ENCODE measurements at regions not wholly inside any gene's neighbourhood (a gene's known extent, or its start where the extent isn't known, plus 50 kb on each side); places are given as distances from the start of the nearest gene placed in this dataset.

DNA sequence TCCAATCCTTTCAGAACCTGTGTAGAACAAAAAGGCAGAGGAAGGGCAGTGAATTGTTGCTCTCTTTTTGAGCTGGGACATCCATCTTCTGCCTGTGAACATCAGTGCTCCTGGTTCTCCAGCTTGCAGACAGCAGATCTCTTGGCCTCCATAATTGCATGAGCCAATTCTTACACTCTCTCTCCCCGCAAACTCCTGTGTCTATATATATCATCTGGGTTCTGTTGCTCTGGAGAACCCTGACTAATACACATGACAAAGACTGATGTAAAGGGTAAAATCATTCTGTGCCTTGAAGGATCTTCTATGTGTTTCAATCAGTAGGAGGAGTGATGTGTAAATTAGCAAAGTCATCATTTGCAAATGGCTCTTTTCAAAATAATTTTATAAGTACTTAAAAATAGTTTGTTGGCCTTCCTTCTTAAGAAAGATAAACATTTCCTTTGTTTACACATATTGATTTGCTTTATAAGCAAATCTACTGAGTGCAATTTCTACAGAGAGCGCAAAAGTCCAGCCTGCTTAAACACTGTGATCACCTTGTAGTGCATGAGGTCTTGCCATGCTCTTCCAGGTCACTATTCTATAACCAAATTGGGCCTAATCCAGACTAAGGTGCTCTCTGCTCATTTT lies 154.9 kb upstream of the ANKRD28 start:
- no peak for DNase-seq (ENCODE audit: low read depth)

DNA sequence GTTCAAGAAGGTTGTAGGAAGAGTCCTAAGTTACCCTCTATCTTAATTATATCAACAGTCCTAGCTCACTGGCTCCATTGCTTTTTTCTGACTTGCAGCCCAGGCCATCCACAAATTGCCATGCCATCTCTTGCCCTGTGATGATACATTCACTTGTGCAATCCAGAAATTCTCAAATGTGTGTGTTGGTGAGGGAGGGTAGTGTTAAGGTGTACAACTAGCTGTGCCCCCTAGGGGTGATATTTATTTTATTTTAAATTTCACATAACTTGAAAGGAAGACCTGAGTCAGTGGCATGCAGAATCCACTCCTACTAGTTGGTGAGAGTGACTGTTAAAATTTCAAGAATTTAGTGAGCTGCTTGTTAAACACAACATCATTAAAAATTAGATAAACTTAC lies 156.1 kb upstream of the ANKRD28 start:
- no peak for DNase-seq (ENCODE audit: low read depth)

GRCh38 chr3:15955968-15956367 lies 158.2 kb upstream of the ANKRD28 start:
- DNase-seq (ENCODE audit: low read depth), result no peak

DNA sequence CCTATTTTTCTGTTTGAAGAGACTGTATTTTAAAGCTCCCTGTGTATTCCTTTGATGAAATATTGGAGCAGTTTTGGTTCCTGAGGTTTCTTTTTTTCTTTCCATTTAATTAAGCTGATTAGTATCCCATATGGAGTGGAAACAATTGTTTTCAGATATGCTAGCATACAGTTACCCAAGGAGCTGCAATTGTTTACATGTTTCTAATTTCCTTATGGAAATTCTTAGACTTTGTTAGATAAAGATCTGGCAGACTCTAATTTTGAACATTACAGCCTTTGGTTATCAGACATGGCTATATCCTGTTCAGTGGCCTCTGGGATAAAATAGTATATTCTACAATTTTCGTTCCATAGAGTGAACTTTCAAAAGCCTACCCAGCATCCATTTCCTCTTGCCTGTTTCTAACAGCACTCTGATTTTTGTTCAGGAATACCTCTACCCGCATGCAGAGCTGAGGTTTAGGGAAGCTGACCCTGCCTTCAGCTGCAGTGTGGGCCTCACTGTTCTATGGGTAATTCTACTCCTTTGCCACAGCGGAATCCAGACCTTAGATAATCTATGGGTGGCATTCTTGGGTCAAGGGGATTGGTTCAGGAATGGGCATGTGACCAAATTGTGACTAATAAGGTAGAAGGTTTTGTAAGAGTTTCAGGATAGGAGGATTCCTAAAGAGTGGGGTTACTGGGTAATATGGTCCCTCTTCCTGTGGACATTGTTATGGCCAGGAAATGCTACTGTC lies 161.1 kb upstream of the ANKRD28 start:
- no peak for DNase-seq (ENCODE audit: low read depth)

DNA sequence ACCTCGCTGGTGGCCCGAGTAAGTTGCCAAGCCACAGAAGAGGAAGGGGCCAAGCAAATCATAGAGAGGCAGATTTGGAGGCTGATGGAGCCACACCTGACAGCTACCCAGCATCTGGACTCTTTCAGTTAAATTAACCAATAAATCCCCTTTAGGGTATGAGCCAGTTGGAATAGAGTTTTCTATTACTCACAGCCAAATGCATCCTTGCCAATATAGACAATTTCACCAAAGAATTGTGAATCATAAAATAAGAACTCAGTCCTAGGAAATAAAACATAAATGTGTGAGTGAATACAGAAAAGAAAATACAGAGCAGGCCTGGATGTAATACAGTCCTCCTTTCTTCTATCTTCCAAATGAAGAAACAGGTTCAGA lies 161.6 kb upstream of the ANKRD28 start:
- DNase-seq (ENCODE audit: low read depth), result no peak

GRCh38 chr3:15964605-15965442 lies 167.0 kb upstream of the ANKRD28 start:
- DNase-seq (ENCODE audit: low read depth), result no peak

GRCh38 chr3:15967577-15967976 lies 169.8 kb upstream of the ANKRD28 start:
- DNase-seq (ENCODE audit: low read depth), result no peak

- no peak for DNase-seq (ENCODE audit: low read depth)
Observed at GRCh38 chr3:15969874-15970640, 172.3 kb upstream of the ANKRD28 start.

- DNase-seq (ENCODE audit: low read depth), result no peak
Observed at GRCh38 chr3:15973414-15973813, 175.6 kb upstream of the ANKRD28 start.

GRCh38 chr3:15973940-15974339 lies 176.2 kb upstream of the ANKRD28 start:
- no peak for DNase-seq (ENCODE audit: low read depth)

DNA sequence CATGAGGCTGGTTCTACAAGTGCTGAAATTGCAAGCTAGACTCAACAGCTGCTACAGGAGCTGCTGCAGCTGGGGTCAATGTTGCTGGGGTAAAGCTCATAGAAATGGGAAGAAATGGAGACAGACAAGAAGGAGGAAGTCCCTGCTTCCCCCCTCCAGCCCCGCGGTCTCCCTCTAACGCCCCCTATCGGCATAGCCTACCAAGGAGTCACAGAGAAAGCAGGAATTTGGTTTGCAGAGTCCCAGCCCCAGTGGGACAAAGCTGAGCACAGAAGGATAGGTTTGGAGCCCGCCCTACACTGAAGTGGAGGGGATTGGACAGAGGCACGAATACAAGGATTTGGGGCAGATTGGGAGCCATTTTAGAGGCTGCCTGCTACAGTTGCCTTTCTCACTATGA lies 176.9 kb upstream of the ANKRD28 start:
- DNase-seq (ENCODE audit: low read depth), result no peak

DNA sequence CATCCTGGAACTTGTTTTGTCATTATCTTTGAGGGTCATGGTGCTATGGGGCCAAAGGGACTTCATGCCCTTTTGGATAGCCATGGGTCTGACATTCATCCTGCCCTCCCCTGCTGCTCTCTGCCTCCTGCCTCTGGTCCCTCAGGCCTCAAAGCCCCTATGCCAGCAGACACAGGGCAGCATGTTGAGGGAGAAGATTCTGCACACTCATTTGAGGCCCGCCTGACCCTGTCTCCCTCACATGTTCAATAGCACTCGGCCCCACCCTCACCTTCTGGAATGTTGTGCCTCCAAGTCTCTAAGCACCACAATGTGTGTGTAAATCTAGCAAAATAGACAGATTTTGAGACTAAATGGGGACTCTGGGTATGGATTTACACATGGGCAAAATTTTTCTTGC lies 178.7 kb upstream of the ANKRD28 start:
- DNase-seq (ENCODE audit: low read depth), result no peak

DNA sequence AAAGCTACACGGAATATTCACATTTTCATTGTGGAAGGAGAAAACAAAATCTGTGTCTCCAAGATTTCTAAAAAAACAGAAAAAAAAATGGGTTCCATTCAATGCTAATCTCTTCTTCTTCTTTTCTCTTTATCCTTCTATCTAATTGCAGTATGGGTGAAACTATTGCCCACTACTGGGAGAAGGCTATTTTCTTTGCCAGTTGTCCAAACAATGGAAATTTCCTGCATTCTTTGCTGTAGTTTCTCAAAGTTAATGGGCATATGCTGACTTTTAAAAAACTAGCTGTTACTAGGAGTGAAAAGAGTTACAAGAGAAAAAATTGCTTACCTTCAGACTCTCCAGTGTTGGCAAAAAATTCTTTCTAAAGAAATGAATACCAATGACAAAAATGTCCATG lies 179.3 kb upstream of the ANKRD28 start:
- no peak for DNase-seq (ENCODE audit: low read depth)

DNA sequence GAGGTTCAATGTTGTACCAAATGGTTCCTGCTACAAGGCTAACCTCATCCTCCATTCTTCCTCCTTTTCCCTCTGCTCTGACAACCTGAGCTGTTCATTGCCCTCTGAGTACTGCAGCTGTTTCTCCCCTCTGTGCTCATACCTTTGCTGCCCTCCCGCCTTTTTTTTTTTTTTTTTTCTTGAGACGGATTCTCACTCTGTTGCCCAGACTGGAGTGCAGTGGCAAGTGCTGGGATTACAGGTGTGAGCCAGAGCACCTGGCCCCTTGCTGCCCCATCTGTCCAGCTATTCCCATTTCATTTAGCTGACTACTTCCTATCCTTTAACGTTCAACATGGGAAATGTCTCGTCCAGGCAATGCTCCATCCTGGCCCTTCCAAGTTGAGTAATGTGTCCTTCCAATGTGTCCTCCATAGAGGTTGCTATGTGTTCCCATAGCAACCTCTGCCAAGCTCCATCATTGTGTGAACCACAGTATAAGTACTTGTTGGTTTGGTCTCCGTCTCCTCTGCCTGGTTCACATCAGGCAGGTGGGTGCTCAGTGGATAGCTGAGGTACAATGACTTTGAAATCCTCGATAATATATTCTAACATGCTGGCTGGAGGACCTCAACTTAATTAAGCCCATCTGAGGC lies 179.9 kb upstream of the ANKRD28 start:
- no peak for DNase-seq (ENCODE audit: low read depth)

GRCh38 chr3:15978801-15979200 lies 181.0 kb upstream of the ANKRD28 start:
- DNase-seq (ENCODE audit: low read depth), result no peak

GRCh38 chr3:15979495-15979894 lies 181.7 kb upstream of the ANKRD28 start:
- DNase-seq (ENCODE audit: low read depth), result no peak

GRCh38 chr3:15979900-15980299 lies 182.1 kb upstream of the ANKRD28 start:
- DNase-seq (ENCODE audit: low read depth), result no peak

DNA sequence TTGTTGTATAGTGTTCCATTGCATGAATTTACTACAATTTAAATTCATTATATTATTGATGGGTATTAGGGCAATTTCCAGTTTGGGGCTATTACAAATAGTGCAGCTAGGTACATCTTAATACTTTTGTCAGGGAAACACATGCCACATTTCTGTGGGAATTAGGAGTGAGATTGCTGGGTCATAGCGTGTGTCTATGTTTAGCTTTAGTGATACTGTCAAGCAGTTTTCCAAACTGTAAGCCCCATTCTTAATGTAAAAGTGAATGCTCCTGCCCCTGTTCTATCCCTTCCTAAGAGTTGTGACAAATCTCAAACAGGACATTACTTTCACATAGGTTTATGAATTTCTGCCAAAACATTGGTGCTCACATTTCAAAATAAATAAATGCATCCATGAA lies 184.5 kb upstream of the ANKRD28 start:
- DNase-seq (ENCODE audit: low read depth), result no peak

- DNase-seq (ENCODE audit: low read depth), result no peak
Observed at GRCh38 chr3:15982667-15983196, 185.0 kb upstream of the ANKRD28 start.

DNA sequence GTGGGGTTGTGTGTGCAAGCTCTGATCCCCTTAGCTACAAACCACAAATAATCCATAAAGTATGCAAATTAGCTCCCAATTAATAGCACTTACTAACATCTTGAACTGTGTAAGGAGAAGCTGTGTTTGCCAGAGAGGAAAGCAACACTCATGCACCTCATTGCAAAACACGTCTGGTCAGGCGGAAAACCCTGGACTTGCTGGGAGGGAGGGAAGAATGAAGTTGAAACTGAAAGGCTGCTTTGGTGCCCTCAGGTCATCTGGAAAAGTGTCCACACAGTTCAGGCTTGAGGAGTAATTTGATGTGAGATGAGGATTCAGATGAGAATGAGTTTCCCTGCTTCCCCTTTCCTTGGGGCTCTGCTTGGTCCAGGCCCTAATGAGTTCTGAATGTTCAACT lies 185.5 kb upstream of the ANKRD28 start:
- DNase-seq (ENCODE audit: low read depth), result no peak

DNA sequence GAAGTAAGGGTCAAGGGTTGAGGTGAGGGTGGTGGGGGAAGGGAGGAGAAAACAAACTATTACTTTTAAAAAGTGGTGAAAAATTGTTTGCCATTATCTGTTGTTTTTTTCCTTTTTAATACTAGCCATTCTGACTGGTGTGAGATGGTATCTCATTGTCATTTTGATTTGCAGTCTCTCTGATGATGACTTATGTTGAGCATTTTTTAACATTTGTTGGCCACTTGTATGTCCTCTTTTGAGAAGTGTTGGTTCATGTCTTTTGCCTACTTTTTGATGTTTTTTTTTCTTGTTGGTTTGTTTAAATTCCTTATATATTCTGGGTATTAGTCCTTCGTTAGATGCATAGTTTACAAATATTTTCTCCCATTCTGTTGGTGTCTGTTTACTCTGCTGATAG lies 185.9 kb upstream of the ANKRD28 start:
- DNase-seq (ENCODE audit: low read depth), result no peak
